ENCODE measurements at regions not wholly inside any gene's neighbourhood (a gene's known extent, or its start where the extent isn't known, plus 50 kb on each side); places are given as distances from the start of the nearest gene placed in this dataset.
"Not testable (repeated sequence)": the region's sequence is repeated elsewhere in the genome, so short reads cannot be mapped to it uniquely, and the experiment has no call there.

DNA sequence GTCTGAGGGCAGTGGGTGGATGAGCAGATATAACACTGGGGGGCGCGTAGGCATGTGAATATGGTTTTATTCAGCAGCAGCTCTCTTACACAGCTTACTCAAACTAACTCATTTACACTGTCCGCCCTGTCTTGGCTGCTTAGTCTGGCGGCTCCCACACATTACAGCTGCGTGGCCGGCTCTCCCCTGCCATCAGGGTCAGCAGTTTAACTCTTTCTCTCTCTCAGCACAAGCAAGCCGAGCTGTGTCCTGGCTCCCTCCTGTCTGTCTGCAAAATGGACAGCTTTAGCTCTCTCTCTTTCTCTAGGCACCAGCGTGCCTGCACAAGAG, 1310.1 kb upstream of the RAG2 start:
- DNase-seq (ENCODE audit: low read depth in 2 of 2): no peak

DNA sequence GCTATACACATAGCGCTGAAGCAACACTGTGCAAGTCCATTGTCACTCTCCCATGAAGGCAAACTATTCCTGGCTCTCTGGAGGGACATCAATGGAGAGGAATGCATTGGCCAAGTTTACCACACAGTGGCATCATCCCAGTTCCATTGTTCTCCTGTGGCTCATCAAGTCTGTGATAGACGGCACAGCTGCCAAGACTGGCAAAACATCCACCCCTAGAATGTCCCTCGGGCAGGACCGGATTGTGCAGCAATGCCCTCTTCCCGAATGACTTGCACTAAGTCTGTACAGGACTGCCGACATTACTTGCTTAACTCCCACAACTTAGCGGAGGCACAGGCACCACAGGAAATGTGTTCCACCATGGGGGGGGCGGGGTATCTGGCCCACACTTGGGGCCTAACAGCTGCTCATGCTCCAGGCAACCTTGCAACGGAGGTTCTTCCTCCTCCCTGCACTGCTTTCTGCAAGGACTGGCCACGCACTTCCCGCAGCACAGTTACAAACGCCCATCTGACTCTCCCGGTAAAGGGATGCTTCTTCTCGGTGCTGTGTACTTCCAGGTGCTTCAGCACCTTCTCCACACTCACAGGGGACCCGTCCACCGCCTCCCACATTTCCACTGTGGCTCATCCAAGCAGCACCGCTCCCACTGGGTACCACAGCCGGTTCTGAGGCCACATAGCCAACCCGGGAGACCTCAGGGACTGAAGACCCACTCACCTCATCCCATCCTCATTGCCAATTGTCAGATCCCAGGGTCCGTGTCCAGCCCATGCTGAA, 1309.6 kb upstream of the RAG2 start:
- no peak for DNase-seq (ENCODE audit: low read depth in 2 of 2)

DNA sequence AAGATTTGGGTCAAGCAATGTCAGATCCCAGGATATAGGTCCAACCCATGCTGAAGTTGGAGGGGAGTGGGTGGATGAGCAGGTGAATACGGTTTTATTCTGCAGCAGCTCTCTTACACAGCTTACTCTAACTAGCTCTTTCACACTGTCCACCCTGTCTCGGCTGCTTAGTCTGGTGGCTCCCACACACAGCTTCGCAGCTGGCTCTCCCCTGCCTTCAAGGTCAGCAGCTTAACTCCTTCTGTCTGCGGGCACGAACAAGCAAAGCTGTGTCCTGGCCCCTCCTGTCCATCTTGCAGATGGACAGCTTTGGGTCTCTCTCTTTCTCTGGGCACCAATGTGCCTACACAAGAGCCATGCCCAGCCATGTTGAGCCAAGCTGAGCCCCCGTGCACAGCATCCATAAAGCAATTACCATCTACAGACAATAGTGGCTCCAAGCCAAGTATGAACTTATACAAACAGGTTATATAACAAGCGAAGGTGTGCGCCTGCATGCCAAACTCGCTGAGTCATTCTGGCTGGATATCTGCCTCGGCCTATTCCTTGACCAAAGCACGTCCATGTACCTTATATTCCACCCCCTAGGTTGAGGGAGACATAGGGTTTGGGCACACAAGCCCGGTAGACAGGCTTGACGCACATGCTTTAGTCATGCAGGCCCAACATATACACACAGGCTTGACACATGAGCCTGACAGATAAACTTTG, 1307.8 kb upstream of the RAG2 start:
- no peak for DNase-seq (ENCODE audit: low read depth in 2 of 2)

DNA sequence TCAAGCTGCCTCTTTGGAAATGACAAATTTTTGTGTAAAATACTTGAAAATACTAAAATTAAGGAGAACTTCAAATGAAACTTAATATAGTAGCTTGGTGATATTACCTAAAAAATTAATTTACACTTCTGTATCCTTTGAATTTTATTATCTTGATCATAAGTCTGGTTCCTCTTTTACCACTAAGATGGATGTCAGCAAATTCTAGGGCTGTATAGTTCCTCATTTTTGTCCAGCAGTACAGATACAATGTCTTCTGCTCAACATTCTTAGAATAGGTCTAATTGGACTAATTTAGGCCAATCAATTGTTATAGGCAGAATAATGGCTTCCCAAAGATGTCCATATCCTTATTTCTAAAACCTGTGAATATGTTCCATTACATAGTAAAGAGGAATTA, 1298.0 kb upstream of the RAG2 start:
- no peak for DNase-seq (ENCODE audit: low read depth in 2 of 2)

DNA sequence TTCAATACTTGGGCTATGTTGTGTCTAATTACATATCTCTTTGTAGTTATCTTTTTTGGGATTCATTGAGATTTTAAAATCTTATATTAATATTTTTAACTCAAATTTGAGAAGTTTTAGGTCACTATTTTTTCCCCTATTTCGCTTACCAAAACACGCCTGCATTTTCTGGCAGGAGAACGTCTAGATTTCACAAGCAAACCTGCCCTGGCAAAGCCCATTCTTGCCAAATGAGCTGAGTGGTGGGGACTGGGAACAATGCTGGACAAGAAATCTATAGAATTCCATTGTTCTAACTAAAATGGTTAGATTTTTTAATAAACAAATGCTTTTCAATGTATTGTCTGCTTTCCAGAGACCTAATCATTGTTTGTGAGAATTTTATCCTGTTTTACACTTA, 1283.7 kb upstream of the RAG2 start:
- no peak for DNase-seq (ENCODE audit: low read depth in 2 of 2)

DNA sequence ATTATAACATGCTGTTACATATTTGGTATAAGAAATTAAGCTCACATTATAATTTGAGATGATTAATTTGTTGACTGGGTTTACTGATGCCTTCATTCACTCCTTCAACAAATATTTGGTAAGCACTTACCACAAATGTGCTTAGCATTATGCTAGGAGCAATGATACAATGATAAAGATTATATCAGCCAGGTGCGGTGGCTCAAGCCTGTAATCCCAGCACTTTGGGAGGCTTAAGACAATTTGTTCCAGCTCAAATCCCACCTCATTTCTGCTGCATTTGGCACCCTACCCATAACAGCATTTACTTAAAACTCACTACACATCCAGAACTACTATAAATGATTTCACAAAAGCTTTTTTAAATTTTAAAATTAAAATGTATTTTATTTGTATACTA, 1263.6 kb upstream of the RAG2 start:
- DNase-seq (ENCODE audit: low read depth in 2 of 2): no peak

DNA sequence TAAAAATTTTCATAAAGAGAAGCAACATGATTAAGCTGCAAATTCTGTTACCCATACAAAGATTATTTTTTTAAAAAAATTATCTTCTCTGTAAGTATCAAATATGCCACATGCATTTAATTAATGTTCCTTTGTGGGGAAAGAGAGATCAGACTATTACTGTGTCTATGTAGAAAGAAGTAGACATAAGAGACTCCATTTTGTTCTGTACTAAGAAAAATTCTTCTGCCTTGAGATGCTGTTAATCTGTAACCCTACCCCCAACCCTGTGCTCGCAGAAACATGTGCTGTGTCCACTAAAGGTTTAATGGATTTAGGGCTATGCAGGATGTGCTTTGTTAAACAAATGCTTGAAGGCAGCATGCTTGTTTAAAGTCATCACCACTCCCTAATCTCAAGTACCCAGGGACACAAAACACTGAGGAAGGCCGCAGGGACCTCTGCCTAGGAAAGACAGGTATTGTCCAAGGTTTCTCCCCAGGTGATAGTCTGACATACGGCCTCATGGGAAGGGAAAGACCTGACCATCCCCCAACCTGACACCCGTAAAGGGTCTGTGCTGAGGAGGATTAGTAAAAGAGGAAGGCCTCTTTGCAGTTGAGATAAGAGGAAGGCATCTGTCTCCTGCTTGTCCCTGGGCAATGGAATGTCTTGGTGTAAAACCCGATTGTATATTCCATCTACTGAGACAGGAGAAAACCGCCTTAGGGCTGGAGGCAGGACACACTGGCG, 1260.9 kb upstream of the RAG2 start:
- DNase-seq (ENCODE audit: low read depth in 2 of 2): not testable (repeated sequence)

DNA sequence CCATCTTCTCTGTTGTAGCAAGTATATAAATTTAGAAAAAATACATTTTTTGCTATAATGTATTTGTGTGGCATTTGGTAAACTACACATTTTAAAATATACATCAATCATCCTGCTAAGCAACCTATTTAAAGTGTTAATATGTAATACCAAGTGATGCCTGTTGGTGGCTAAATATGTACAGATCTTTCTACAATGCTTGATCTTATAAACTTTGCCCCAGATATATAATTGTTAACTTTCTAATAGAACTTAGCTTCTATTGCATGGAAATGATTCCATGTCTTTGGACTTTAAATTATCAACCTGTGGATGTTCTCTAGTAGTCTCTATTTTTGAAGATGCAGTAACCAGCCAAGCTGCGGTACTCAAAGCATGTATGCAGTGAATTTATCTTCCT, 1260.4 kb upstream of the RAG2 start:
- DNase-seq (ENCODE audit: low read depth in 2 of 2): no peak

DNA sequence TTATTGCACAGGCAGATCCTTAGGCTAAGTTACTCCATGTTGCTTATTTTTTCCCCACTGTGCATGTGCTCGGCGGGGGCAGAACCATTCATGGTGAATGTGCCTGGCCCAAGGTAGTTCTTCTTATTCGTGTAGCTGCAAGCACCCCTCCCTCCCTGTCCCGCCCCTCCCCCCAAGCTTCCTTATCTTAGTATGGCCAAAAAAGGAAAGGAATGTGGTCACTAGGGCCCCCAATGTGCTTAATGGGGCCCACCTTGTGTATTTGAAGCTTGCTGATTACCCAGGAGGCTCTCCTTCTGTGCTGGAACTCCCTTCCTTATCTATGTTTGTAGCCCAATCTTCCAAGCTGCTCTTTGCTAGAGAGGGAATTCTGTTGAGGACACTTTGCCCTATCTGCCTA, 1259.7 kb upstream of the RAG2 start:
- no peak for DNase-seq (ENCODE audit: low read depth in 2 of 2)

DNA sequence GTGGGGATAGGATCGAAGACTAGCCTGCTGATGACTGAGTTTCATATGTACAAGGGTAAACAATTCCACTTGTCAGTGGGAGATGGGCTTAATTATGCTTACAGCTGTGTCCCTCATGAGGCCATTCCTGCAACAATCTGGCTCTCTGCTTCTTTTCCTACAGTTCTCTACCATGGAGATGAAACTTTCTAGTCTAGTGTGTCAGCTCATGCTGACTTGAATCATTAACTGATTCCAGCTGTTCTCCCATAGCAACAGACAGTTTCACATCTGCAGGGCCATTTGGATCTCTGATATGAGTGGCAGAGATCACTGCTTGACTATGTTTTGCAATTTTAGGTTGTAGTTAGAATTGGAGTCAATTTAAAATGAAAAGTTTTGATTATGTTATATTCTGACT, 1251.7 kb upstream of the RAG2 start:
- DNase-seq (ENCODE audit: low read depth in 2 of 2): no peak

DNA sequence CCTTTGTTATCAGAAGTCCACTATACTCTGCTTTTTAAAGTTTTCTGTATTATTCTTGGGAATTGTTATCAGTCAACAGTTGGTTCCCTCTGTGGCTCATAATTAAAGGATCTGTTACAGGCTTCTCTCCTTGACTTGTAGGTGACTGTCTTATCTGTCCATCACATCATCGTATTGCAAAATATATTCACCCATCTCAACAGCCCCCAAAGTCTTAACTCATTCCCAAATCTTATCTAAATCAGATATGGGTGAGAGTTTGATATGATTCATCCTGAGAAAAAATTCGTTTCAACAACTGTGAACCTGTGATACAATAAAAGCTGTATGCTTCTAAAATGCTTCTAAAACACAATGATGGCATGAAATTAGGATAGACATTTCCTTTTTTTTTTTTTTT, 1245.6 kb upstream of the RAG2 start:
- no peak for DNase-seq (ENCODE audit: low read depth in 2 of 2)

DNA sequence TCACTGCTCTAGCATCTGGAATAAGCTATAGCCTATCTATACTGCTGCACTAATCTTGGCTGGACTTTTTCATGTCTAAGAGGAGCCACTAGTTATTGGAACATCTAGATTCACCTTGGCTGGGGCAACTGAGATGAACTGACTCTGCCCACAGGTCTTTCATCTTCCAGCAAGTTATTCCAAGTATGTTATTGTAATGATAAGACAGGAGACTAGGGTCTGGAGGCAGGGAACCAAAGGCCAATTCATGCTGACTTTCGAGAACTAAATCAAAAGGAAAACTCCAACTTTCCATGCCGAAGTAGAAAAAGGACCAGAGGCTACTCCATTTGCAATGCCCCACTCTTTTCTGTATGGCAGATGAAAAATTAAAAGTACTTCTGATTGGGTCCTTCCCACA, 1243.0 kb upstream of the RAG2 start:
- no peak for DNase-seq (ENCODE audit: low read depth in 2 of 2)

DNA sequence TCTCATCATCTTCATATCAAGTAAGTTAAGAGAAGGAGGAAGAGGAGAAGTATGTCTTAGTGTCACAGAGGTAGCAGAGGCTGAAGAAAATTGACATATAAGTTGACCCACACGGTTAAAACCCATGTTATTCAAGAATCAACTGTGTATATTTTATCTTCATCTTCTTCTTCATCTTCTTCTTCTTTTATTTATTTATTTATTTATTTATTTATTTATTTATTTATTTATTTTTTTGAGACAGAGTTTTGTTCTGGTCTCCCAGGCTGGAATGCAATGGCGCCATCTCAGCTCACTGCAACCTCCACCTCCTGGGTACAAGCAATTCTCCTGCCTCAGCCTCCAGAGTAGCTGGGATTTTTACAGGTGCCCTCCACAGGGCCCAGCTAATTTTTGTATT, 1242.3 kb upstream of the RAG2 start:
- DNase-seq (ENCODE audit: low read depth in 2 of 2): not testable (repeated sequence)

DNA sequence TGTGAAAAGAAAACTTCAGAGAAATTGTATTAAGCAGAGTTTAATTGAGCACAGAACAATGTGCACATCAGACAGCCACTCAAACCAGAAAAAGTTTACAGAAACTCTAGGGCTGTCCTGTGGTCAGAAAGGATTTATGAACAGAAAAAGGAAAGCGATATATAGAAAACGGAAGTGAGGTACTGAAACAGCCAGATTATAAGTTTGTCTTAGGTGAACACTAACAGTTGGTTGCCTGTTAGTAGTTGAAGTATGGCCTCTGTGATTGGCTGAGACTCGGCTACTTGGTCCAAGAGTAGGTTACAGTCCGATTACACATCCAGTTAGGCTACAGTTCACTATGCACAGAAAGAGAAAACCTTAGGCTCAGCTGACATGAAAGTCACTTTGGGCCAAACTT, 1232.5 kb upstream of the RAG2 start:
- DNase-seq (ENCODE audit: low read depth in 2 of 2): no peak

DNA sequence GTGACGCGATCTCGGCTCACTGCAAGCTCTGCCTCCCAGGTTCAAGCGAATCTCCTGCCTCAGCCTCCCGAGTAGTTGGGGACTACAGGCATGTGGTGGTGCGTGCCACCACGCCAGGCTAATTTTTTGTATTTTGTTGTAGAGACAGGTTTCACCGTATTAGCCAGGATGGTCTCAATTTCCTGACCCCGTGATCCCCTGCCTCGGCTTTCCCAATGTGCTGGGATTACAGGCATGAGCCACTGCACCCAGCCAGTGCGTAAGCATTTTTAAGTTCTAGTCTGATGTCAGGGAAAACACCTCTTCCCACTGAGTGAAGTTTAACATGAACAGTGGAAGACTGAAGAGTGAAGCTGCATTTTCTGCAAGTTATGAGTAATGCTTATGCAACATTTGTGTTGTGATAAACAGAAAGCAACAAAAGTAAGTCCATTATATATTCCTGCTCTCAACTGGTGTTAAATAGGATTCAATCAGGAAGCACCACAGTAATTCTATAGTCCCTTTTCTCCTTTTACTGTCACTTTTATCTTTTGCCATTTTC, 1219.8 kb upstream of the RAG2 start:
- DNase-seq (ENCODE audit: low read depth in 2 of 2): no peak

DNA sequence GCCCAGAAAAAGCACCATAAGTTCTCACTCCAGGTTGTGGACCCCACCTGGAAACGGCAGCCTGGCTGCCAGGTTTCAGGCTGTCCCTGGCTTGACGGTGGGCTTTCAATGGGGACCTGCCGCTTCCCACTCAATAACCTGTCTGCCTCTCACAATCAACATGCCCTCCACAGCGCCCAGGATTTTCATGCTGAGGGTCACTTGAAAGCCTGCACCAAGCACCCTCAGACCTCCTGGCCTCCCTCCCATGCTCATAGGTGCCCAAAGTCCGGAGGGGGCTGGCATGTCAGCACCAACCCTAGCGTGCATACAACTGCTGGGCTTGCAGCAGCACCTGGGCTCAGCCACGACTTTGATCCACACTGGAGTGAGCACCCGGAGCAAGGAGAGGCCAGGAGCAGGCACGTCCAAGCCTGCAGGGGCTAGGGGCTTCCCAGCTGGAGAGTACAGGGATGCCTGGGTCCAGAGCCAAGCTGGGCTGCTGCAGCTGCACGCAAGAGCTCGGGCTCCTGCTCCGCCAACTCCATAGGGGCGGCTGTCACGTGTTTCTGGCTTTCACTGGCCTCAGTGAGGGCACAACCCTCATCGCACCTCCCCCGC, 1214.3 kb upstream of the RAG2 start:
- no peak for DNase-seq (ENCODE audit: low read depth in 2 of 2)

DNA sequence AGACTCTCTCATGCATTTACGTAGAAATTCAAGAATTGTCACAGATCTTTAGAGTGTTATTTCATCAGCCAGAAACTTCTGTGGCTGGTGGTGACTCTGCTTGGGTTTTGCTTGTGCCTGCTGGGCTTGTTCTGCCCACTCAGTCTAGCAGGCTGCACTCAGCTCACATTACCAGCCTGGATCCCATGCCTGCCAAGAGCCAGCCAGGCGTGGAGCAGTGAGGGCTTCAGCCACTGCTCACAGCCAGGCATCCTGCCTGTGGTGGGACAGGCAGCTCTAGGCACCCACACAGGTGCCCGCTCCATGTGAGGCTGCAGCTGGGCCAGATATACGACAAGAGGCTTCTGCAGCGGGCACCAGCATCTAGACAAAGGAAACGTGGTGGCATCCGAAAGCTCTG, 1213.3 kb upstream of the RAG2 start:
- no peak for DNase-seq (ENCODE audit: low read depth in 2 of 2)

DNA sequence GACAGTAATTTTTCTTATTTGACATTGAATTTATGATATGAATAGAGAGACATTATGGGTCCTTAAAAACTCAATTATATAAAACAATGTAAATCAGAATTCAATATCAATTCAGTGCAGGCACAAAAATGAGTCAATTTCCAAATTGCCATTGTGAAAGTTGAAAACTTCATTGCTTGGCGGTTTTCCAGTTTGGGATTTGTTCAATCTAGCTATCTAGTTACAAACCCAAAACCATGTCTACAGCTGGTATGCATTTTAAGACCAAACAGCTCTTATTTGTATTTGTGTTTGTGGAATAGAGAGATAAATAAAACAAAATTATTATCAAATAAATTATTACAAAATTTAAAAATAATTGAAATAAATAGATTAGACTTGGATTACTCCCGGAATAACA, 1206.6 kb upstream of the RAG2 start:
- DNase-seq (ENCODE audit: low read depth in 2 of 2): no peak

DNA sequence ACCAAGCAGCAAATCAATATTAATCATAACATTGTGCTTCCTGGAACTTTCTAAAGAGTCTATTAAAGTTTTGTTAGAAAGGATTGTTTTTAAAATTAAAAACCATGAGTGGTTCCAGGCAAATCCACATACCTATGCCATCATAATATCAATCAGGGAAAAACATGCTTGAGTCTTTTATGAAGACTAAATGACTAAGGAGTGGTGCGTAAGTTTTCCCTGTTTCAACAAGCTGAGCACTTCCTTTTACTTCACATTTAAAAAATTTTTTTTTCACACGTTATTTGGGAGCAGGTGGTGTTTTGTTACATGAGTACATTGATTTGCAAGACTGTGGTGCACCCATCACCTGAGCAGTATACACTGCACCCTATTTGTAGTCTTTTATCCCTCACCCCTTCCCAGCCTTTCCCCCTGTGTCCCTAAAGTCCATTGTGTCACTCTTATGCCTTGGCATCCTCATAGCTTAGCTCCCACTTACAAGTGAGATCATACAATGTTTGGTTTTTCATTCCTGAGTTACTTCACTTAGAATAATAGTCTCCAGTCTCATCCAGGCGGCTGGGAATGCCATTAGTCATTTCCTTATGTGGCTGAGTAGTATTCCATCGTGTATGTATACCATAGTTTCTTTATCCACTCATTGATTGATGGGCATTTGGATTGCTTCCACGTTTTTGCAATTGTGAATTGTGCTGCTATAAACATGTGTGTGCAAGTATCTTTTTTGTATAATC, 1190.3 kb upstream of the RAG2 start:
- no peak for DNase-seq (ENCODE audit: low read depth in 2 of 2)

DNA sequence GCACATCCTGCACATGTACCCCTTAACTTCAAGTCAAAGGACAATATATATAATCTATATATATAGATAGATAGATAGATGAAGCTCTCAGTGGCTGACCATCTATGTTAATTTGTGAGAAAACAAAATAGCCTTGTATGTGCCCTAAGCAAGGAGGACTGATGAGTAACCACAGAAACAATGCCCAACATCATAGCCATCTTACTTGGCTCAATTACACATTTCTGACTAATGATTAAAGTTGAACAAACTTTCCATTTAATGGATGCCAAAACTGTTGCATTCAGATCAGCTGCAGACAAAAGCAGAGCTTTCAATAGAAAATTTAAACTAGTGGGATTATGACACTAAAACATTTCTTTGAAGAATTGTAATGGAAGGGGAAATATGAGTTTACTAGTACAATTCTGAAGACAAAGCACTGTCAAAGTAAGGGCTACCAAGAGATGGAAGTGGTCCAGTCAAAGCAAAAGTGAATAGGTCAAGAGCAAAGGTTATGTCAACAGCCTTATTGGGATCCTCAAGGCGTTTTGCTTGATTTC, 1188.2 kb upstream of the RAG2 start:
- DNase-seq (ENCODE audit: low read depth in 2 of 2): no peak

DNA sequence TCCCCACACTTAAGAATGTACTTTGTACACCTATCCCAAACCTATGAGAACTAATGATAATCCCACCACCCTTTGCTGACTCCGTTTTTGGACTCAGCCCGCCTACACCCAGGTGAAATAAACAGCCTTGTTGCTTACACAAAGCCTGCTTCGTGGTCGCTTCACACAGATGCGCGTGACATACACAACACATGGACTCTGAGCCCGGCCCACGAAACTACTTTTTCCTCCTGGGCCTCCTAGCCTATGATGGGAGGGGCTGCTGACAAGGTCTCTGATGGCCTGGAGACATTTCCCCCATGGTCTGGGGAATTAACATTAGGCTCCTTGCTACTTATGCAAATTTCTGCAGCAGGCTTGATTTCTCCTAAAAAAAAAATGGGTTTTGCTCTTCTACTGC, 1176.4 kb upstream of the RAG2 start:
- no peak for DNase-seq (ENCODE audit: low read depth in 2 of 2)
